ENCODE measurements at regions not wholly inside any gene's neighbourhood (a gene's known extent, or its start where the extent isn't known, plus 50 kb on each side); places are given as distances from the start of the nearest gene placed in this dataset.

DNA sequence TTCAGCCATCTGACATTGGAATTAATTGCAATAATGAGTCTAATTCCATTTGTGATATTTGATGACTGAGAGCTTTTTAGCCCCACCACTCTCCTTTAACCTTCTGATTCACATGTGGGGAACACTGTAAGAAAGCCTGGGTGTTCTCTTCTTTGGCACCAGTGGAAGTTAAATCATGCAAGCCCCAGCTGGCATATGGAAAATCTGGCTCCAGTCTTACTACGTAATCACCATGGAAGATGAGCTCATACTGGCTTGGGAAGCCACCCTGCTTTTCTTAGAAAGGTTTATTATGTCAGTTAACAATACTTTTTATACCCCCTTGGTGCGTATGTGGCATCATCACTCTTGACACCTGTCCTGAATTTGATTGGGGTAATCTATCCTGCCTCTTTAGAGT, 479.3 kb downstream of the SLC16A7 start:
- TF ChIP-seq, protein P1, sequence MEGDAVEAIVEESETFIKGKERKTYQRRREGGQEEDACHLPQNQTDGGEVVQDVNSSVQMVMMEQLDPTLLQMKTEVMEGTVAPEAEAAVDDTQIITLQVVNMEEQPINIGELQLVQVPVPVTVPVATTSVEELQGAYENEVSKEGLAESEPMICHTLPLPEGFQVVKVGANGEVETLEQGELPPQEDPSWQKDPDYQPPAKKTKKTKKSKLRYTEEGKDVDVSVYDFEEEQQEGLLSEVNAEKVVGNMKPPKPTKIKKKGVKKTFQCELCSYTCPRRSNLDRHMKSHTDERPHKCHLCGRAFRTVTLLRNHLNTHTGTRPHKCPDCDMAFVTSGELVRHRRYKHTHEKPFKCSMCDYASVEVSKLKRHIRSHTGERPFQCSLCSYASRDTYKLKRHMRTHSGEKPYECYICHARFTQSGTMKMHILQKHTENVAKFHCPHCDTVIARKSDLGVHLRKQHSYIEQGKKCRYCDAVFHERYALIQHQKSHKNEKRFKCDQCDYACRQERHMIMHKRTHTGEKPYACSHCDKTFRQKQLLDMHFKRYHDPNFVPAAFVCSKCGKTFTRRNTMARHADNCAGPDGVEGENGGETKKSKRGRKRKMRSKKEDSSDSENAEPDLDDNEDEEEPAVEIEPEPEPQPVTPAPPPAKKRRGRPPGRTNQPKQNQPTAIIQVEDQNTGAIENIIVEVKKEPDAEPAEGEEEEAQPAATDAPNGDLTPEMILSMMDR (IDR thresholded peaks at IDR 0.05; ENCODE audit: control extremely low read depth in 1 of 3, insufficient read depth in 1 of 3, low read depth in 1 of 3, low read length in 3 of 3) = no peak
- TF ChIP-seq TCF12 (IDR thresholded peaks at IDR 0.05; ENCODE audit: low read depth, low read length) (no peak), EZH2 (IDR thresholded peaks at IDR 0.05; ENCODE audit: low read depth, low read length, severe bottlenecking) (no peak), YY1 (IDR thresholded peaks at IDR 0.05; ENCODE audit: low read depth, low read length) (no peak), POLR2AphosphoS5 (IDR thresholded peaks at IDR 0.05; ENCODE audit: low read depth, low read length) (no peak), RFX5 (IDR thresholded peaks at IDR 0.05; ENCODE audit: borderline replicate concordance, low read depth, low read length) (no peak), FOSL1 (IDR thresholded peaks at IDR 0.05; ENCODE audit: insufficient read depth, low read depth, low read length) (no peak), CEBPB (IDR thresholded peaks at IDR 0.05; ENCODE audit: low read depth, low read length) (no peak), EP300 (IDR thresholded peaks at IDR 0.05; ENCODE audit: borderline replicate concordance in 1 of 2, low read depth in 2 of 2, low read length in 2 of 2) (no peak), CREB1 (IDR thresholded peaks at IDR 0.05) (no peak), TAF1 (IDR thresholded peaks at IDR 0.05; ENCODE audit: low read depth, low read length) (no peak), GTF2F1 (IDR thresholded peaks at IDR 0.05; ENCODE audit: borderline replicate concordance, low read depth, low read length) (no peak)
- TF ChIP-seq, protein P2, sequence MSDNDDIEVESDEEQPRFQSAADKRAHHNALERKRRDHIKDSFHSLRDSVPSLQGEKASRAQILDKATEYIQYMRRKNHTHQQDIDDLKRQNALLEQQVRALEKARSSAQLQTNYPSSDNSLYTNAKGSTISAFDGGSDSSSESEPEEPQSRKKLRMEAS (IDR thresholded peaks at IDR 0.05) = no peak
